ENCODE measurements at regions not wholly inside any gene's neighbourhood (a gene's known extent, or its start where the extent isn't known, plus 50 kb on each side); places are given as distances from the start of the nearest gene placed in this dataset.

GRCh38 chrX:51006064-51006463, 95.5 kb downstream of the BMP15 start:
- Histone ChIP-seq H2AFZ (ENCODE audit: low read length) (no peak overlapping the region), H3K56ac (replicated peaks; ENCODE audit: insufficient read length, low read depth, low read length) (no peak overlapping the region), H2BK12ac (ENCODE audit: low read depth, low read length) (no peak overlapping the region), H4K5ac (ENCODE audit: insufficient read length, low read depth, low read length) (no peak overlapping the region), H3K79me1 (ENCODE audit: low read depth, low read length) (no peaks in the 10 kb centered on the region), H3K14ac (ENCODE audit: insufficient read length) (no peak overlapping the region), H4K8ac (ENCODE audit: extremely low read depth, insufficient read depth, low read length) (no peak overlapping the region; the same call in 1 of the 2 replicates), H3K4me3 (ENCODE audit: extremely low read depth in 1 of 4, insufficient read depth in 2 of 4, low read depth in 3 of 4, low read length in 4 of 4) (no peak overlapping the region), H2BK20ac (ENCODE audit: low read length) (no peak overlapping the region), H3K79me2 (ENCODE audit: control insufficient read depth in 1 of 2, insufficient read depth in 2 of 2, low read length in 2 of 2) (no peaks in the 10 kb centered on the region), H3K4ac (replicated peaks; ENCODE audit: insufficient read length, low read depth, low read length) (no peak overlapping the region), H4K91ac (replicated peaks; ENCODE audit: insufficient read length, low read length) (no peak overlapping the region), H3K4me1 (replicated peaks in 1 of 4; ENCODE audit: control insufficient read depth in 3 of 4, insufficient read depth in 4 of 4, low read length in 3 of 4) (no peaks in the 10 kb centered on the region), H2AK5ac (ENCODE audit: low read depth, low read length) (no peak overlapping the region), H2BK5ac (ENCODE audit: low read depth, low read length) (no peak overlapping the region), H3K23ac (ENCODE audit: insufficient read length) (no peak overlapping the region), H3K23me2 (ENCODE audit: low read depth, low read length) (peaks cover 2% of the 10 kb centered on the region; the same call in 1 of the 2 replicates), H3K9me3 (ENCODE audit: insufficient read depth in 2 of 2, low read depth in 1 of 2, low read length in 1 of 2) (no peaks in the 10 kb centered on the region), H3K4me2 (ENCODE audit: insufficient read depth in 1 of 2, low read depth in 2 of 2, low read length in 2 of 2) (no peak overlapping the region), H2BK15ac (ENCODE audit: low read length) (no peak overlapping the region), H3K27me3 (replicated peaks in 1 of 4; ENCODE audit: control insufficient read depth in 3 of 4, extremely low read depth in 1 of 4, insufficient read depth in 3 of 4, low read length in 3 of 4) (no peaks in the 10 kb centered on the region), H3K9ac (replicated peaks in 1 of 4; ENCODE audit: extremely low read depth in 1 of 4, low read depth in 3 of 4, low read length in 3 of 4) (no peak overlapping the region), H3K18ac (ENCODE audit: extremely low read depth, low read length) (no peak overlapping the region), H2BK120ac (replicated peaks; ENCODE audit: low read depth, low read length) (no peak overlapping the region), H3K27ac (ENCODE audit: low read depth, low read length) (no peak overlapping the region), H4K20me1 (replicated peaks in 1 of 2; ENCODE audit: control insufficient read depth in 1 of 2, insufficient read depth in 2 of 2, low read length in 2 of 2) (no peaks in the 10 kb centered on the region), H3K36me3 (ENCODE audit: control insufficient read depth in 2 of 4, insufficient read depth in 4 of 4, low read length in 3 of 4) (no peaks in the 10 kb centered on the region)
- POLR2A ChIA-PET (ENCODE audit: partially characterized antibody): no interaction called here
- no peak for DNase-seq (ENCODE audit: low read depth in 1 of 2, low spot score in 2 of 2)
- peak; percentile 42 for TF ChIP-seq TAF7 (optimal IDR thresholded peaks at IDR 0.05; ENCODE audit: borderline replicate concordance, low read depth, low read length)
- no peak for TF ChIP-seq CBX8 (IDR thresholded peaks at IDR 0.05; ENCODE audit: borderline replicate concordance, low read depth, low read length)
- CTCF ChIA-PET (ENCODE audit: partially characterized antibody): no interaction called here
- no peak for FAIRE-seq

Measured in H1 (cell line).